Left lung (tissue), 4 donors: ENCODE measurements at regions not wholly inside any gene's neighbourhood (a gene's known extent, or its start where the extent isn't known, plus 50 kb on each side); places are given as distances from the start of the nearest gene placed in this dataset.

Experiments
- ATAC-seq: fragments of 200-7000 bp; cut with Tn5 transposase; one replicate; pipeline ENCODE4 v1.9.1; 2020; ENCODE audit warnings: moderate library complexity
- DNase-seq, 4 donors: peaks; one replicate each; pipeline ENCODE4 v3.0.0-alpha.2; 2013 to 2020
- H3K27ac ChIP-seq, 2 donors: fragments of 200-600 bp; sonication (generic) in 1 of 2; one replicate each; pipeline versions ENCODE4 v1.5.0 to v1.8.0; 2020 to 2021
- H3K27me3 ChIP-seq, 2 donors: fragments of 200-600 bp; sonication (generic) in 1 of 2; one replicate each; pipeline versions ENCODE4 v1.5.0 to v1.8.0; 2020 to 2021
- H3K36me3 ChIP-seq, 2 donors: fragments of 200-600 bp; sonication (generic) in 1 of 2; one replicate each; pipeline versions ENCODE4 v1.5.0 to v1.8.0; 2020 to 2021
- H3K4me1 ChIP-seq, 2 donors: fragments of 200-600 bp; one replicate each; pipeline ENCODE4 v1.8.0; 2021
- H3K4me3 ChIP-seq, 2 donors: fragments of 200-600 bp; sonication (generic) in 1 of 2; one replicate each; pipeline versions ENCODE4 v1.5.0 to v1.8.0; 2020 to 2021; ENCODE audit warnings: mild to moderate bottlenecking in 1 of 2
- H3K9me3 ChIP-seq, 2 donors: fragments of 200-600 bp; sonication (generic) in 1 of 2; one replicate each; pipeline versions ENCODE4 v1.5.0 to v1.8.0; 2020 to 2021
- intact Hi-C, 2 donors: fragments of 100-400 bp; cut with DNase I; formaldehyde crosslinking; loops; one replicate each; pipeline versions ENCODE4 v1.11.2 to v1.14.2; 2022
- TF ChIP-seq, protein P1 (sequence below), 2 donors: fragments of 200-600 bp; sonication (generic) in 1 of 2; IDR thresholded peaks; one replicate each; pipeline versions ENCODE4 v1.5.0 to v1.8.0; 2021; ENCODE audit warnings: antibody characterized with exemption in 2 of 2
- donor health status: DM: no; HTN: yes; CAD: no.
- donor health status: DM: no; HTN: no; CAD: no.

DNA sequence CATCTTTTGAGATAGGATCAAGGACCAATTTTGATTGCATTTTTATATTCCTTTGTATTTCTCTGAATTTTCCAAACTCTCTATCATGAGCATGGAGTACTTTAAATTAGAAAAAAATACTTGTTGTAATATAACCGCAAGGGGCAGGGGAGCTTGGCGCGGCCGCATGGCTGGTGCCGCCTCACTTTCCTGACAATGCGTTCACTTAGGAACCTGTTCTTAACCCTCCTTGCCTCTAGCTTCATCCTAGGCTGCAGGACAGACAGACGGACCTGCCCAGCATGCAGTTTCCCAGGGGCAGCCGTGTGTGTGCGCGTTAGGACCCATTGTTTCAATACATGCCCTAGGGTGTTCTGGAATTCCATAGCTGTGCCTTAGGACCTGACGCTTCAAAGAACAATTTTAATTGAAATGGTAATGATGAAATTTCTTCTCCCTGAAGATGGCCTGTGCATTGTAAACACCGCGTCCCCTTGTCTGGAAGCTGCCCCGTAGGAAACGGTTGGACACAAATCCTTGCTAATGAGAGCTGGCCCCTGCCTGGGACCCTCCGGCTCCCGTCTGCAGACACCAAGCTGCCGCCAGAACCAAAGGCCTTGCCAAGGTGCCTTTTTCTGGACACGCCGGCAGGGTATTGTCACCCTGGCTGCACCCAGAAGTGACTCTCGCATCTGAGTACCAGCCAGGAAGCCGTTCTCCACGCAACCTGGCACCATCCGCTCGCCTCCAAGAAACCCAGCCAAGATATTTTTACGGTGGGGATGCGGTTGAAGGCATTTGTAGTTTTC lies 466.4 kb downstream of the NPHP4 start:
- Histone ChIP-seq H3K36me3 (no peaks in the 10 kb centered on the region), H3K27me3 (peaks cover 0 to 39% of the 10 kb centered on the region in 2 donors), H3K27ac (no peak overlapping the region), H3K9me3 (peaks cover 0 to 9% of the 10 kb centered on the region in 2 donors), H3K4me3 (no peak overlapping the region), H3K4me1 (no peaks in the 10 kb centered on the region)
- intact Hi-C loops: no loop called here
- ATAC-seq (no peak), DNase-seq (no peak)
- TF ChIP-seq, protein P1, sequence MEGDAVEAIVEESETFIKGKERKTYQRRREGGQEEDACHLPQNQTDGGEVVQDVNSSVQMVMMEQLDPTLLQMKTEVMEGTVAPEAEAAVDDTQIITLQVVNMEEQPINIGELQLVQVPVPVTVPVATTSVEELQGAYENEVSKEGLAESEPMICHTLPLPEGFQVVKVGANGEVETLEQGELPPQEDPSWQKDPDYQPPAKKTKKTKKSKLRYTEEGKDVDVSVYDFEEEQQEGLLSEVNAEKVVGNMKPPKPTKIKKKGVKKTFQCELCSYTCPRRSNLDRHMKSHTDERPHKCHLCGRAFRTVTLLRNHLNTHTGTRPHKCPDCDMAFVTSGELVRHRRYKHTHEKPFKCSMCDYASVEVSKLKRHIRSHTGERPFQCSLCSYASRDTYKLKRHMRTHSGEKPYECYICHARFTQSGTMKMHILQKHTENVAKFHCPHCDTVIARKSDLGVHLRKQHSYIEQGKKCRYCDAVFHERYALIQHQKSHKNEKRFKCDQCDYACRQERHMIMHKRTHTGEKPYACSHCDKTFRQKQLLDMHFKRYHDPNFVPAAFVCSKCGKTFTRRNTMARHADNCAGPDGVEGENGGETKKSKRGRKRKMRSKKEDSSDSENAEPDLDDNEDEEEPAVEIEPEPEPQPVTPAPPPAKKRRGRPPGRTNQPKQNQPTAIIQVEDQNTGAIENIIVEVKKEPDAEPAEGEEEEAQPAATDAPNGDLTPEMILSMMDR (IDR thresholded peaks at IDR 0.05): no peak

DNA sequence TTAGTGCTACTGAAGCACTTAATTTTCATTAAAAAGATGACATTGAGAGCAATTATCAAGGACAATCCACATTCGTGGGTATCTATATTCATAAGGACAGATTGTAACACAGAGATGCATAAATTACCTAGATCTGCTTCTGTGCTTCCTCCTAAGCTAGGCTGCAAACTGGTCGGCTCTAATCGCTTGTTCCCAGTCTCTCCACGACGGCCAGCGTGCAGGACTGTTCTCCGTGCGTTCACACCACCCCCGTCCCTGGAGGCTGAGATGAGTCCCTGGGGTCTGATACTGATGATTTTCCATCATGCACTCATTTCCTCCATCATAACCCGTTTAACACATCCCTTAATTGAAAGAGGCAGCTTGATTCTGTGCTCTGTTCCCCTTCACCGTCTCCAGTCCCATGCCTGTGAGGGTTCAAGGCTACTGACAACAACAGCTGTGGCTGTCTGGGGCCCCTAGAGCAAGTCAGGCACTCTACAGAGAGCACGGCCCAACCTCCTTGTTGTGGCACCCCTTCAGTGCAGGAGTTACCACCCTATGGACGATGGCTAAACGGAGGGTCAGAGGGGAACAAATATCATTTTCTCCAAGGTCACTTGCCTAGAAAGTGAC lies 469.6 kb downstream of the NPHP4 start:
- TF ChIP-seq, protein P1 (IDR thresholded peaks at IDR 0.05): no peak
- H3K9me3 ChIP-seq: no peaks in the 10 kb centered on the region
- no peak overlapping the region for H3K27ac ChIP-seq
- no peaks in the 10 kb centered on the region for H3K4me1 ChIP-seq
- DNase-seq: no peak
- H3K36me3 ChIP-seq: no peaks in the 10 kb centered on the region
- intact Hi-C loops: no loop called here
- no peak overlapping the region for H3K4me3 ChIP-seq
- no peak for ATAC-seq
- H3K27me3 ChIP-seq: peaks cover 0 to 39% of the 10 kb centered on the region in 2 donors

DNA sequence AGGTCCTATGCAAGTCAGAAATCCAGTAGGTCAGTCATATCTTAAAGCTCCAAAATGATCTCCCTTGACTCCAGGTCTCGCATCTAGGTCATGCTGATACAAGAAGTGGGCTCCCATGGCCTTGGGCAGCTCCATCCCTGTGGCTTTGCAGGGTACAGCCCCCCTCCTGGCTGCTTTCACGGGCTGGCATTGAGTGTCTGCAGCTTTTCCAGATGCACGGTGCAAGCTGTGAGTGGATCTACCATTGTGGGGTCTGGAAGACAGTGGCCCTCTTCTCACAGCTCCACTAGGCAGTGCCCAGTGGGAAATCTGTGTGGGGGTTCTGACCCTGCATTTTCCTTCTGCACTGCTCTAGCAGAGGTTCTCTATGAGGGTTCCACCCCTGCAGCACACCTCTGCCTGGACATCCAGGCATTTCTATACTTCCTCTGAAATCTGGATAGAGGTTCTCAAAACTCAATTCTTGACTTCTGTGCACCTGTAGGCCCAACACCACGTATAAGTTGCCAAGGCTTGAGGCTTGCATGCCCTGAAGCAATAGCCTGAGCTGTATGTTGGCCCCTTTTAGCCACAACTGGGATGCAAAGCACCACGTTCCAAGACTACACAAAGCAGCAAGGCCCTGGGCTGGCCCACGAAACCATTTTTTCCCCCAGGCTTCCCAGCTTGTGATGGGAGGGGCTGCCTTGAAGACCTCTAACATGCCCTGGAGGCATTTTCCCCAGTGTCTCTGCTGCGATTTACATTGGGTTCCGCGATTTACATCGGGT lies 472.7 kb downstream of the NPHP4 start:
- Histone ChIP-seq H3K27me3 (peaks cover 0 to 28% of the 10 kb centered on the region in 2 donors), H3K9me3 (no peaks in the 10 kb centered on the region), H3K4me3 (no peak overlapping the region), H3K36me3 (no peaks in the 10 kb centered on the region), H3K4me1 (no peaks in the 10 kb centered on the region), H3K27ac (no peak overlapping the region)
- DNase-seq: no peak
- intact Hi-C loops: loop anchor here in 1 of 2 donors (10.0 kb wide), 1 partner anchor 455 kb away; no protein-coding TSS in a partner anchor
- TF ChIP-seq, protein P1 (IDR thresholded peaks at IDR 0.05): no peak
- ATAC-seq: no peak

GRCh38 chr1:5516756-5517155 lies 475.5 kb downstream of the NPHP4 start:
- ATAC-seq (no peak), DNase-seq (no peak)
- H3K4me1 ChIP-seq: no peaks in the 10 kb centered on the region
- no peaks in the 10 kb centered on the region for H3K36me3 ChIP-seq
- TF ChIP-seq, protein P1 (IDR thresholded peaks at IDR 0.05): no peak
- H3K4me3 ChIP-seq: no peak overlapping the region
- intact Hi-C loops: loop anchor here in 1 of 2 donors (10.0 kb wide), 1 partner anchor 458 kb away; no protein-coding TSS in a partner anchor
- no peak overlapping the region for H3K27ac ChIP-seq
- no peaks in the 10 kb centered on the region for H3K9me3 ChIP-seq
- H3K27me3 ChIP-seq: peaks cover 0 to 16% of the 10 kb centered on the region in 2 donors

DNA sequence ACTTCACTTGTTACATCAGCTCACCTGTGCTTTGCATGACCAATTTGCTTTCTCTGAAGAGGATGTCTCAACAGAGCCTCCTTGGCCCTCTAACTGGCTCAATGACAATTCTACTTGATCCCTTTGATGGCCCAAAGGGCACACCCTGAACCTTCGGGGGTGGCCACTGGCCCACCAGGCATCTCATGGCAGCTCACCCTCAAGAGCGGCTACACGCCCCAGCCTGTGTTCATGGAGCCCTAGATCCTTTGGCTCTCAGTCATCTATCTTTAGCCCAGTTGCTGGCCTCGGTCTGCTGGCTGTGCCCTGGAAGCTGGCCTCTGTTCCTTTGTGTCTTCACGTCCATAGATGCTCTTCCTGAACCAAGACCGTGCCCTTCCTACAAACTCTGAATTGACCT lies 476.7 kb downstream of the NPHP4 start:
- no peaks in the 10 kb centered on the region for H3K36me3 ChIP-seq
- DNase-seq: no peak
- H3K27me3 ChIP-seq: peaks cover 0 to 28% of the 10 kb centered on the region in 2 donors
- intact Hi-C loops: loop anchor here in 1 of 2 donors (10.0 kb wide), 1 partner anchor 459 kb away; no protein-coding TSS in a partner anchor
- no peaks in the 10 kb centered on the region for H3K9me3 ChIP-seq
- ATAC-seq: no peak
- no peaks in the 10 kb centered on the region for H3K4me1 ChIP-seq
- no peak overlapping the region for H3K27ac ChIP-seq
- no peak overlapping the region for H3K4me3 ChIP-seq
- TF ChIP-seq, protein P1 (IDR thresholded peaks at IDR 0.05): no peak
